ENCODE measurements at regions not wholly inside any gene's neighbourhood (a gene's known extent, or its start where the extent isn't known, plus 50 kb on each side); places are given as distances from the start of the nearest gene placed in this dataset.

DNA sequence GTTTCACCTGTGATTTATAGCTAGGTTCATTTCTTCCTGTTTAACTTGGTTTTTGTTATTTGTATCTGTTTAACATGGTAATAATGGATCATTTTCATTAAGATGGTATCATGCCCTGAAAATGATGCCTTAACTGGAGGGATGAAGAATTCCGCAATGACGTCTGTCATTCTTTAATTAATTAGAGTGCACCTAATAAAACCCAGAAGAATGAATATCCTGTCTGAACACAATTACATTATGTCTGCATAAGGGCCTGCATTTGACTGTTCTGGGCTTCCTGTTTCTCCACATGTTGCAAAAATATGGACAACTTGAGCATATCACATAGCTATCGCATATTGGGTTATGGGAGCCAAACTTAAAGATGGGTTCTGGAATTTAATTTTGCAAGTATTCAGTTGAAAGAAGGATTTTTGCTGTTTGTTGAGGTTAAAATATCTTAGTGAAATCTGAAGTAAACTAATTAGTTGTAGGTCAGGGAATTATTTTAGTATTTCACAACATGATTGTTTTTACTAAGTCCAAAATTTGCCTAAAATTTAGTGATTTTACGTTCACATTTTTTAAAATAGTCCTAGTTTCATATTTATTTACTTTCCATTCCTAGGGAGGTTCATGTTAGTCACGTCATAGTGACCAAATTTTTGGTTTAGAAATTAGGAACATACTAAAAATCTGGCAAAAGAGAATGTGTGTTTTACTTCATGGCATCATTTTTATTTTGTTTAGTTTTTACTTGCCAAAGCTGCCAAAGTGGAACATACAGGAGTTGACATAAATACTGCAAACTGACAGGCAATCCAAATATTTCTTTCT lies 321.0 kb upstream of the TGFBR2 start:
- TF ChIP-seq, protein P1, sequence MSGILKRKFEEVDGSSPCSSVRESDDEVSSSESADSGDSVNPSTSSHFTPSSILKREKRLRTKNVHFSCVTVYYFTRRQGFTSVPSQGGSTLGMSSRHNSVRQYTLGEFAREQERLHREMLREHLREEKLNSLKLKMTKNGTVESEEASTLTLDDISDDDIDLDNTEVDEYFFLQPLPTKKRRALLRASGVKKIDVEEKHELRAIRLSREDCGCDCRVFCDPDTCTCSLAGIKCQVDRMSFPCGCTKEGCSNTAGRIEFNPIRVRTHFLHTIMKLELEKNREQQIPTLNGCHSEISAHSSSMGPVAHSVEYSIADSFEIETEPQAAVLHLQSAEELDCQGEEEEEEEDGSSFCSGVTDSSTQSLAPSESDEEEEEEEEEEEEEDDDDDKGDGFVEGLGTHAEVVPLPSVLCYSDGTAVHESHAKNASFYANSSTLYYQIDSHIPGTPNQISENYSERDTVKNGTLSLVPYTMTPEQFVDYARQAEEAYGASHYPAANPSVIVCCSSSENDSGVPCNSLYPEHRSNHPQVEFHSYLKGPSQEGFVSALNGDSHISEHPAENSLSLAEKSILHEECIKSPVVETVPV (CRISPR knock-in tag; IDR thresholded peaks at IDR 0.05): 0 out of 2 replicates have a peak, but pooled peaks have one; percentile 50
- TF ChIP-seq SNAI2 (CRISPR knock-in tag; IDR thresholded peaks at IDR 0.05) (peak; percentile 88; the same call in 1 of the 2 replicates), TCF4 (CRISPR knock-in tag; IDR thresholded peaks at IDR 0.05; ENCODE audit: borderline replicate concordance) (peak; percentile 88), ZFP3 (CRISPR knock-in tag; IDR thresholded peaks at IDR 0.05) (peak; percentile 82), ZFP30 (CRISPR knock-in tag; IDR thresholded peaks at IDR 0.05) (no peak), ZC3H10 (CRISPR knock-in tag; IDR thresholded peaks at IDR 0.05) (peak; percentile 66; the same call in 1 of the 2 replicates), ISL1 (CRISPR knock-in tag; IDR thresholded peaks at IDR 0.05) (peak; percentile 93), PPARA (CRISPR knock-in tag; IDR thresholded peaks at IDR 0.05; ENCODE audit: borderline replicate concordance) (no peak), ZNF8 (CRISPR knock-in tag; IDR thresholded peaks at IDR 0.05) (peak; percentile 21; the same call in 1 of the 2 replicates)
- TF ChIP-seq, protein P2, sequence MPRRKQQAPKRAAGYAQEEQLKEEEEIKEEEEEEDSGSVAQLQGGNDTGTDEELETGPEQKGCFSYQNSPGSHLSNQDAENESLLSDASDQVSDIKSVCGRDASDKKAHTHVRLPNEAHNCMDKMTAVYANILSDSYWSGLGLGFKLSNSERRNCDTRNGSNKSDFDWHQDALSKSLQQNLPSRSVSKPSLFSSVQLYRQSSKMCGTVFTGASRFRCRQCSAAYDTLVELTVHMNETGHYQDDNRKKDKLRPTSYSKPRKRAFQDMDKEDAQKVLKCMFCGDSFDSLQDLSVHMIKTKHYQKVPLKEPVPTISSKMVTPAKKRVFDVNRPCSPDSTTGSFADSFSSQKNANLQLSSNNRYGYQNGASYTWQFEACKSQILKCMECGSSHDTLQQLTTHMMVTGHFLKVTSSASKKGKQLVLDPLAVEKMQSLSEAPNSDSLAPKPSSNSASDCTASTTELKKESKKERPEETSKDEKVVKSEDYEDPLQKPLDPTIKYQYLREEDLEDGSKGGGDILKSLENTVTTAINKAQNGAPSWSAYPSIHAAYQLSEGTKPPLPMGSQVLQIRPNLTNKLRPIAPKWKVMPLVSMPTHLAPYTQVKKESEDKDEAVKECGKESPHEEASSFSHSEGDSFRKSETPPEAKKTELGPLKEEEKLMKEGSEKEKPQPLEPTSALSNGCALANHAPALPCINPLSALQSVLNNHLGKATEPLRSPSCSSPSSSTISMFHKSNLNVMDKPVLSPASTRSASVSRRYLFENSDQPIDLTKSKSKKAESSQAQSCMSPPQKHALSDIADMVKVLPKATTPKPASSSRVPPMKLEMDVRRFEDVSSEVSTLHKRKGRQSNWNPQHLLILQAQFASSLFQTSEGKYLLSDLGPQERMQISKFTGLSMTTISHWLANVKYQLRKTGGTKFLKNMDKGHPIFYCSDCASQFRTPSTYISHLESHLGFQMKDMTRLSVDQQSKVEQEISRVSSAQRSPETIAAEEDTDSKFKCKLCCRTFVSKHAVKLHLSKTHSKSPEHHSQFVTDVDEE (CRISPR knock-in tag; IDR thresholded peaks at IDR 0.05): peak; percentile 83
- TF ChIP-seq, protein P3, sequence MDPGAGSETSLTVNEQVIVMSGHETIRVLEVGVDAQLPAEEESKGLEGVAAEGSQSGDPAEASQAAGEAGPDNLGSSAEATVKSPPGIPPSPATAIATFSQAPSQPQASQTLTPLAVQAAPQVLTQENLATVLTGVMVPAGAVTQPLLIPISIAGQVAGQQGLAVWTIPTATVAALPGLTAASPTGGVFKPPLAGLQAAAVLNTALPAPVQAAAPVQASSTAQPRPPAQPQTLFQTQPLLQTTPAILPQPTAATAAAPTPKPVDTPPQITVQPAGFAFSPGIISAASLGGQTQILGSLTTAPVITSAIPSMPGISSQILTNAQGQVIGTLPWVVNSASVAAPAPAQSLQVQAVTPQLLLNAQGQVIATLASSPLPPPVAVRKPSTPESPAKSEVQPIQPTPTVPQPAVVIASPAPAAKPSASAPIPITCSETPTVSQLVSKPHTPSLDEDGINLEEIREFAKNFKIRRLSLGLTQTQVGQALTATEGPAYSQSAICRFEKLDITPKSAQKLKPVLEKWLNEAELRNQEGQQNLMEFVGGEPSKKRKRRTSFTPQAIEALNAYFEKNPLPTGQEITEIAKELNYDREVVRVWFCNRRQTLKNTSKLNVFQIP (CRISPR knock-in tag; IDR thresholded peaks at IDR 0.05; ENCODE audit: borderline replicate concordance, low read depth): no peak
- TF ChIP-seq, protein P4, sequence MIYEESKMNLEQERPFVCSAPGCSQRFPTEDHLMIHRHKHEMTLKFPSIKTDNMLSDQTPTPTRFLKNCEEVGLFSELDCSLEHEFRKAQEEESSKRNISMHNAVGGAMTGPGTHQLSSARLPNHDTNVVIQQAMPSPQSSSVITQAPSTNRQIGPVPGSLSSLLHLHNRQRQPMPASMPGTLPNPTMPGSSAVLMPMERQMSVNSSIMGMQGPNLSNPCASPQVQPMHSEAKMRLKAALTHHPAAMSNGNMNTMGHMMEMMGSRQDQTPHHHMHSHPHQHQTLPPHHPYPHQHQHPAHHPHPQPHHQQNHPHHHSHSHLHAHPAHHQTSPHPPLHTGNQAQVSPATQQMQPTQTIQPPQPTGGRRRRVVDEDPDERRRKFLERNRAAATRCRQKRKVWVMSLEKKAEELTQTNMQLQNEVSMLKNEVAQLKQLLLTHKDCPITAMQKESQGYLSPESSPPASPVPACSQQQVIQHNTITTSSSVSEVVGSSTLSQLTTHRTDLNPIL (CRISPR knock-in tag; IDR thresholded peaks at IDR 0.05; ENCODE audit: low read depth): peak; percentile 57; the same call in 1 of the 2 replicates
- ATAC-seq: peak; percentile 73

DNA sequence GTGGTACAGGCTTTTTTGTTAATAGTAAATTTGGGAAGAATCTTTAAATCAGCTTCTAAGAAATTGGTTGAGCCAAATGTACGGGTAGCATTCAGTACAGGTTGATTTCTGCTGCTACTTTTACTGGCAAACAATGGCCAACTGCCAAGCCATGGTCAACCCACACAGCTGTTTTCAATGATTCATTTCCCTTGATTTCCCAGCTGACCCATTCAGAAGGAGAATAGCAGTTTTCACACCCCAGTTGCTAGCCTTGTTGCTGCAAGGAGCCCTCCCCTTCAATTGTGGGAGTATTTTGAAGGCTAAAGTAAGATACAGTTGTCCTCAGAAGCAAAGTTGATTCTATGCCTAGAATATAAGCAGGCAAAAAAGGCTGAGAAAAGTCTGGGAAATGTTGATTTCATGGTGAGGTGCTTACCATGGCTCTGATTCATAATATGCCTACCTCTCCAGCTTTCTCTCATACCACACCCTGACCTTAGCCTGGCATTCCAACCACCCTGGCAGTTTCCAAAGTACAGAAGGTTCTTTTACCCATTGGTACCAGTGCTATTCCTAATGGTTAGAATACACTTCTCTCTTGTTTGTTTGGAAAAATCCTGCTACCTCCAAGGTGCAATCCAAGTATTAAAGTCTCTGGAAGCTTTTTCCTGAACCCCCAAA lies 320.3 kb upstream of the TGFBR2 start:
- no peak for TF ChIP-seq ZC3H10 (CRISPR knock-in tag; IDR thresholded peaks at IDR 0.05)
- peak; percentile 43; the same call in 1 of the 2 replicates for TF ChIP-seq TCF4 (CRISPR knock-in tag; IDR thresholded peaks at IDR 0.05; ENCODE audit: borderline replicate concordance)
- peak; percentile 67 for ATAC-seq

DNA sequence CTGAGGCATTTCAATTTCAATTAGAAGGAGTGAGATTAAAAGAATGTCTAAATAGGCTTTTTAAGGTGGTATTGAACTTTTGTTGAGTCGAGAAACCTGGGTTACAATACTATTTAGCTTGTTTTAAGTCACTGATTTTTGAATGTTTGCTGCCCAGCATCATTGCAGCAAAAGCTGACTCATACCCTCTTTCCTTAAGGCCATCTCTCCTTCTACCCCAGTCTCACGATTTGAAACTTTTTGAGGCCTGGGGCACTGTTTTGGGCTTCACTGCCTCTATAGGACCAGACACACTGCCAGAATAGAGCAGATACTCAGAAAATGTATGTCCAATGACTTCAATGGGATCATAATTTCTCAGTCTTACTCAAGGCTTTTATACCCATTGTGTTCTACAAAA lies 319.6 kb upstream of the TGFBR2 start:
- no peak for TF ChIP-seq ZC3H10 (CRISPR knock-in tag; IDR thresholded peaks at IDR 0.05)
- TF ChIP-seq ZFP3 (CRISPR knock-in tag; IDR thresholded peaks at IDR 0.05): no peak
- TF ChIP-seq, protein P3 (CRISPR knock-in tag; IDR thresholded peaks at IDR 0.05; ENCODE audit: borderline replicate concordance, low read depth): no peak
- TF ChIP-seq ZNF70 (CRISPR knock-in tag; IDR thresholded peaks at IDR 0.05): no peak
- no peak for TF ChIP-seq ZFP30 (CRISPR knock-in tag; IDR thresholded peaks at IDR 0.05)
- TF ChIP-seq CSDC2 (CRISPR knock-in tag; IDR thresholded peaks at IDR 0.05): no peak
- ATAC-seq: no peak

DNA sequence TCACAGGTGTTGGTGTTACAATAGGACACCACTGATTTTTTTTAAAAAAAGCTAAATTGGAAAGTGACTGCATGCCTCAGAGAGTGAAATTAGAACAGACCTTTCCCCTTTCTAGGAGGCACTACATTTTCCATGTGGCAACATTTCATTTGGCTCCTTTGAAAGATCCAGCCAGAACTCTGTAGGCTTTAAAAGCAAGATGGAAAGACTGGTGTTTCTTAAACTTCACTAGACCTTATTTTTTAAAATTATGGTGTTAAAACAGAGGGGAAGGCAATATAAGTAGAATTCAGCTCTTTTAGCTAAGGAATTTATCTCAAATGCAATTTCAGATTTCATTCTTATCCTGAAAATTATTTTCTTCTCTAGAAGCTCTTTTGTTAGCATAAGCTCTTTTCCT lies 317.6 kb upstream of the TGFBR2 start:
- no peak for ATAC-seq
- TF ChIP-seq ZNF70 (CRISPR knock-in tag; IDR thresholded peaks at IDR 0.05): no peak
- TF ChIP-seq ARNTL (CRISPR knock-in tag; IDR thresholded peaks at IDR 0.05; ENCODE audit: borderline replicate concordance, low read depth): no peak
- TF ChIP-seq, protein P3 (CRISPR knock-in tag; IDR thresholded peaks at IDR 0.05; ENCODE audit: borderline replicate concordance, low read depth): no peak
- TF ChIP-seq RARB (CRISPR knock-in tag; IDR thresholded peaks at IDR 0.05): no peak
- no peak for TF ChIP-seq SNAI2 (CRISPR knock-in tag; IDR thresholded peaks at IDR 0.05)
- TF ChIP-seq, protein P4 (CRISPR knock-in tag; IDR thresholded peaks at IDR 0.05; ENCODE audit: low read depth): no peak
- TF ChIP-seq, protein P5, sequence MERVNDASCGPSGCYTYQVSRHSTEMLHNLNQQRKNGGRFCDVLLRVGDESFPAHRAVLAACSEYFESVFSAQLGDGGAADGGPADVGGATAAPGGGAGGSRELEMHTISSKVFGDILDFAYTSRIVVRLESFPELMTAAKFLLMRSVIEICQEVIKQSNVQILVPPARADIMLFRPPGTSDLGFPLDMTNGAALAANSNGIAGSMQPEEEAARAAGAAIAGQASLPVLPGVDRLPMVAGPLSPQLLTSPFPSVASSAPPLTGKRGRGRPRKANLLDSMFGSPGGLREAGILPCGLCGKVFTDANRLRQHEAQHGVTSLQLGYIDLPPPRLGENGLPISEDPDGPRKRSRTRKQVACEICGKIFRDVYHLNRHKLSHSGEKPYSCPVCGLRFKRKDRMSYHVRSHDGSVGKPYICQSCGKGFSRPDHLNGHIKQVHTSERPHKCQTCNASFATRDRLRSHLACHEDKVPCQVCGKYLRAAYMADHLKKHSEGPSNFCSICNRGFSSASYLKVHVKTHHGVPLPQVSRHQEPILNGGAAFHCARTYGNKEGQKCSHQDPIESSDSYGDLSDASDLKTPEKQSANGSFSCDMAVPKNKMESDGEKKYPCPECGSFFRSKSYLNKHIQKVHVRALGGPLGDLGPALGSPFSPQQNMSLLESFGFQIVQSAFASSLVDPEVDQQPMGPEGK (CRISPR knock-in tag; IDR thresholded peaks at IDR 0.05; ENCODE audit: borderline replicate concordance): no peak

Measured in SK-N-SH treated with all-trans-retinoic acid at 6 μM for 48 hours (cell line).